ENCODE measurements at regions not wholly inside any gene's neighbourhood (a gene's known extent, or its start where the extent isn't known, plus 50 kb on each side); places are given as distances from the start of the nearest gene placed in this dataset.
"Not testable (repeated sequence)": the region's sequence is repeated elsewhere in the genome, so short reads cannot be mapped to it uniquely, and the experiment has no call there.

GRCh38 chr3:197399486-197399885 lies 101.1 kb upstream of the DLG1 start:
- DNase-seq (ENCODE audit: low spot score): no peak
- in situ Hi-C loops (cut with MboI; ENCODE audit: low pct_unique_long_range_greater_than_20kb, low sequenced_read_pairs, unreplicated experiment): no loop called here

GRCh38 chr3:197398286-197398878 lies 100.0 kb upstream of the DLG1 start:
- TF ChIP-seq, protein P1, sequence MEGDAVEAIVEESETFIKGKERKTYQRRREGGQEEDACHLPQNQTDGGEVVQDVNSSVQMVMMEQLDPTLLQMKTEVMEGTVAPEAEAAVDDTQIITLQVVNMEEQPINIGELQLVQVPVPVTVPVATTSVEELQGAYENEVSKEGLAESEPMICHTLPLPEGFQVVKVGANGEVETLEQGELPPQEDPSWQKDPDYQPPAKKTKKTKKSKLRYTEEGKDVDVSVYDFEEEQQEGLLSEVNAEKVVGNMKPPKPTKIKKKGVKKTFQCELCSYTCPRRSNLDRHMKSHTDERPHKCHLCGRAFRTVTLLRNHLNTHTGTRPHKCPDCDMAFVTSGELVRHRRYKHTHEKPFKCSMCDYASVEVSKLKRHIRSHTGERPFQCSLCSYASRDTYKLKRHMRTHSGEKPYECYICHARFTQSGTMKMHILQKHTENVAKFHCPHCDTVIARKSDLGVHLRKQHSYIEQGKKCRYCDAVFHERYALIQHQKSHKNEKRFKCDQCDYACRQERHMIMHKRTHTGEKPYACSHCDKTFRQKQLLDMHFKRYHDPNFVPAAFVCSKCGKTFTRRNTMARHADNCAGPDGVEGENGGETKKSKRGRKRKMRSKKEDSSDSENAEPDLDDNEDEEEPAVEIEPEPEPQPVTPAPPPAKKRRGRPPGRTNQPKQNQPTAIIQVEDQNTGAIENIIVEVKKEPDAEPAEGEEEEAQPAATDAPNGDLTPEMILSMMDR (IDR thresholded peaks at IDR 0.05; ENCODE audit: extremely low read depth, insufficient read depth, missing control alignments): no peak
- DNase-seq (ENCODE audit: low spot score): no peak
- in situ Hi-C loops (cut with MboI; ENCODE audit: low pct_unique_long_range_greater_than_20kb, low sequenced_read_pairs, unreplicated experiment): no loop called here

More at GRCh38 chr3:197399486-197399885, 101.1 kb upstream of the DLG1 start:
- TF ChIP-seq, protein P1 (IDR thresholded peaks at IDR 0.05; ENCODE audit: extremely low read depth, insufficient read depth, missing control alignments): no peak

DNA sequence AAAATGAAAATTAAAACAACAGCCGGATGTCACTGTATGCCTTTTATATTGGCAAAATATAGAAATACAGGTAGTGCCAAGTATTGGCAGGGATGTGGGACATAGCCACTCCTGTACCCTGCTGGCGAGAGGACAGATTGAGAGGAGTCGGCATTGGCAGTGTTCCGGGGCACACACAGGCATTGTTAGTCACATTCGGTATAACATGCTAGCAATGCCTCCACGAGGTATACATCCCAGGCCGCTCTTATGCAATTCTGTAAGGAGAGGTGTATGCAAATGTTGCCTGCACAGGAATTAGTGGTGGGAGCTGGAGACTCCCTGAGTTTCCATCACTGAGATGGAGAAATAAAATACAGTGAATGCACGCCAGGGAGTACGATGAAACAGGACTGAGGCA lies 99.4 kb upstream of the DLG1 start:
- in situ Hi-C loops (cut with MboI; ENCODE audit: low pct_unique_long_range_greater_than_20kb, low sequenced_read_pairs, unreplicated experiment): no loop called here
- TF ChIP-seq, protein P1 (IDR thresholded peaks at IDR 0.05; ENCODE audit: extremely low read depth, insufficient read depth, missing control alignments): no peak
- no peak for DNase-seq (ENCODE audit: low spot score)

DNA sequence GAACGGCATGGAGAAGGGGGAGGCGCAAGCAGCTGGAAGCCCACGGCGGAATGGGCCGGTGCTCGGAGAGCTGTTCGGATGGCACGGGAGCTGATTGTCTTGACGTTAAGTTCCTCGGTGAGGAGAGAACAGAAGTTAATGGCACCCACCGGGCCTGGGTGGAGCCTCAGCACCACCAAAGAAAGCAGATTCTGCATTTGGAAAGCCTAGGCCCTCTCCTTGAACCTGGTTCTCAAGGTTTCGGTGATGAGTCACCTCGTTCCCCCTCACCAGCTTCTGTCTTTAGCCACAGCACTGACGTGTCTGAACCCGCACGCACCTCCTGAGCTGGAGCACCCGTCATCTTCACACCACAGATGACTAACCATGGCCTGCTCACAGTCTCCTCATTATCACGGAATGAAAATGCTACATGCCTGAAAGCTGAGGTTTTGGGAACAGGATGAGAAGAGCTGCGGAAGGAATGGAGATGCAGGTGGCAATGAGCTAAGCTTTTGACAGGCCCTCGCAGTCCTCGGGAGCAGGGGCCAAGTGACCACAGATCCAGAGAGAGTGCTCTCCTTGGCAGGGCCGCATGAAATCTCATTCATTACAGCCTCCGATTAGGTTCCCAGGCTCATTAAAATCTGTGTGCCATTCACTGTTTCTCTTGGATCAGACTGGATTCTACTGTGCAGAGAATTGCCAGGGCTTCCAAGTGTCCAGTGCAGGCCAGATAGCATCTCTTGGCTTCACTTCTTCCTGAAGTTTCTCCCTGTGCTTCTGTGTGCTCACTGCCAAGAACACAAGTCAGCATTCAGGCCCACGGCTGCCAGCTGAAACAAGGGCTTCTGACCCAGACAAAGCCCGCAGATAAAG lies 96.3 kb upstream of the DLG1 start:
- peak; percentile 80 for DNase-seq (ENCODE audit: low spot score)
- in situ Hi-C loops (cut with MboI; ENCODE audit: low pct_unique_long_range_greater_than_20kb, low sequenced_read_pairs, unreplicated experiment): no loop called here
- TF ChIP-seq, protein P1 (IDR thresholded peaks at IDR 0.05; ENCODE audit: extremely low read depth, insufficient read depth, missing control alignments): no peak

- in situ Hi-C loops (cut with MboI; ENCODE audit: low pct_unique_long_range_greater_than_20kb, low sequenced_read_pairs, unreplicated experiment): not testable (repeated sequence)
Measured at GRCh38 chr3:197394126-197394463, 95.7 kb upstream of the DLG1 start.

DNA sequence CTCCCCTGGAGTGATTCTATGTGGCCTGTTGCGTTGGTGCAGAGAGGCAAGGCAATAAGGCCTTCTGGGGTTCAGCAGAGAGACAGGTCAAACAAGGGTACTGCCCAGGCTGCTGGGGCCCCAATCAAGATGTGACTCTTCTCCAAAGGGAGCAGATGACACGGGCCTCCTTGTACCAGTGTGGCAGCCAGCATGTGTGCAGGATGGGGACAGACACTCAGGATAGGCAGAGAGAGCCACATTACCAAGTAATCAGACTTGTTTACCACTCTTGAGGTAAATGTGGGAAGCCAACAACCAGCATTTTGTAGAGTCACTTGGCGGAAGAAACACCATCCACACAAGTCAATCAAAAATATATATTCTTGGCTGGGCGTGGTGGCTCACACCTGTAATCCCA lies 95.3 kb upstream of the DLG1 start:
- in situ Hi-C loops (cut with MboI; ENCODE audit: low pct_unique_long_range_greater_than_20kb, low sequenced_read_pairs, unreplicated experiment): no loop called here
- TF ChIP-seq, protein P1 (IDR thresholded peaks at IDR 0.05; ENCODE audit: extremely low read depth, insufficient read depth, missing control alignments): no peak
- peak; percentile 2 for DNase-seq (ENCODE audit: low spot score)

More at GRCh38 chr3:197394126-197394463, 95.7 kb upstream of the DLG1 start:
- not testable (repeated sequence) for DNase-seq (ENCODE audit: low spot score)

- no peak for DNase-seq (ENCODE audit: low spot score)
- in situ Hi-C loops (cut with MboI; ENCODE audit: low pct_unique_long_range_greater_than_20kb, low sequenced_read_pairs, unreplicated experiment): no loop called here
- TF ChIP-seq, protein P1 (IDR thresholded peaks at IDR 0.05; ENCODE audit: extremely low read depth, insufficient read depth, missing control alignments): no peak
Measured at GRCh38 chr3:197392961-197393360, 94.5 kb upstream of the DLG1 start.
